ENCODE measurements at regions not wholly inside any gene's neighbourhood (a gene's known extent, or its start where the extent isn't known, plus 50 kb on each side); places are given as distances from the start of the nearest gene placed in this dataset.

DNA sequence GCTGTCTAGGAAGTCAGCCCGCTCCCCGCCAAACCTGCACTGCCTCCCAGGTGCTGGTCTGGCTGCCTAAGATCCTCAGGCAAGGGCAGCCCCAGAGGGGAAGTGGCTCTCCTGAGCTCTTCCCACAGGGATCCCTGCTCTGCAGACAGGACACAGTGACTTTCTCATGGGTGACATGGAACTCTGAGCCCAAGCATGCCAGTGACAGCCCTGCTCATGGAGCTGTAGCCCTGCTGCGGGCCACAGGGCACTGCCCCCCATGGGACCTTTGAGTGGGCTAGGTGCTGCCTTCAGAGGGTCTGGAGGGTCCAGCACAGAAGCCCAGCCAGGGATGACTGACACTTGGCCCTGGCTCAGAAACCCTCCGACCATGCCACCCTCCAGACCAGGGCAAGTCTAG, 109.1 kb downstream of the TUBA3C start:
- H3K4me3 ChIP-seq (ENCODE audit: low read depth, low read length), result no peak overlapping the region
- TF ChIP-seq, protein P1, sequence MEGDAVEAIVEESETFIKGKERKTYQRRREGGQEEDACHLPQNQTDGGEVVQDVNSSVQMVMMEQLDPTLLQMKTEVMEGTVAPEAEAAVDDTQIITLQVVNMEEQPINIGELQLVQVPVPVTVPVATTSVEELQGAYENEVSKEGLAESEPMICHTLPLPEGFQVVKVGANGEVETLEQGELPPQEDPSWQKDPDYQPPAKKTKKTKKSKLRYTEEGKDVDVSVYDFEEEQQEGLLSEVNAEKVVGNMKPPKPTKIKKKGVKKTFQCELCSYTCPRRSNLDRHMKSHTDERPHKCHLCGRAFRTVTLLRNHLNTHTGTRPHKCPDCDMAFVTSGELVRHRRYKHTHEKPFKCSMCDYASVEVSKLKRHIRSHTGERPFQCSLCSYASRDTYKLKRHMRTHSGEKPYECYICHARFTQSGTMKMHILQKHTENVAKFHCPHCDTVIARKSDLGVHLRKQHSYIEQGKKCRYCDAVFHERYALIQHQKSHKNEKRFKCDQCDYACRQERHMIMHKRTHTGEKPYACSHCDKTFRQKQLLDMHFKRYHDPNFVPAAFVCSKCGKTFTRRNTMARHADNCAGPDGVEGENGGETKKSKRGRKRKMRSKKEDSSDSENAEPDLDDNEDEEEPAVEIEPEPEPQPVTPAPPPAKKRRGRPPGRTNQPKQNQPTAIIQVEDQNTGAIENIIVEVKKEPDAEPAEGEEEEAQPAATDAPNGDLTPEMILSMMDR (IDR thresholded peaks at IDR 0.05; ENCODE audit: insufficient read depth, low read depth, low read length, missing control alignments), result no peak
- no peak for DNase-seq (ENCODE audit: low read depth)

DNA sequence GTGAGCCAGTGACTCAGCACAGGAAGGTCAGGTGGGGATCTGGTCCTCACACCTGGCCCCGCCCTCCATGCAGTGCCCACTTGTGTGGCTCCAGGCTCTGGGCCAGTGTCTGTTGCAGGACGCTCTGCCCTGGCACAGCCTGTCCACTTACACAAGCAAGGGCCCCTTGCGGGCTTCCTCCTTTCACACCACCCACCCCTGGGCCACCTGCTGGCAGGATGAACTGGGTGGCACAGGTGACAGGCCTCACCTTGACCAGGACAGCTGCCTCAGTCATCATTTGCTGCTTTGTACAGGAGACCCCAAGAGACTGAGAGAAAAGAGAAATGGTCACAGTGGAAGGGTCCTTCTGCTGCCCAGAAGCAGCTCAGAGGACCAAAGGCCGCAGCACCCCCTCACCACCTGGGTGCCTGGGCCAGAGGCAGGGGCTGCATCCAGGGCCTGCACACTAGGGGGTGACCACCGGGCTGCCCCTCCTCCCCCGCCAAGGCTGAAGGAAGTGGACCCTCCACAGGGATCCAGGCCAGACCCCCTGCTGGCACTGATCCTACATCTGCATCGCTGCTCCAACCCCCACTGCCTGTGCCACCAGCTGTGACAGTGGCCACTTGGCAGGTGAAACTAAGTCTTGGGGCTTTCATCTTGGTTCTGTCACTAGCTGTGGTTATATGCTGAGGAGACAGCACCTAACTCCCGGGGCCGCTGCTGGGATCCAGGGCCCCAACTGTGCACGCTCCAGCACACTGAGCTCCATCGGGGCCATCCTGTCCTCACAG, 110.3 kb downstream of the TUBA3C start:
- TF ChIP-seq, protein P1 (IDR thresholded peaks at IDR 0.05; ENCODE audit: insufficient read depth, low read depth, low read length, missing control alignments), result no peak
- DNase-seq (ENCODE audit: low read depth), result no peak
- H3K4me3 ChIP-seq (ENCODE audit: low read depth, low read length), result no peak overlapping the region

DNA sequence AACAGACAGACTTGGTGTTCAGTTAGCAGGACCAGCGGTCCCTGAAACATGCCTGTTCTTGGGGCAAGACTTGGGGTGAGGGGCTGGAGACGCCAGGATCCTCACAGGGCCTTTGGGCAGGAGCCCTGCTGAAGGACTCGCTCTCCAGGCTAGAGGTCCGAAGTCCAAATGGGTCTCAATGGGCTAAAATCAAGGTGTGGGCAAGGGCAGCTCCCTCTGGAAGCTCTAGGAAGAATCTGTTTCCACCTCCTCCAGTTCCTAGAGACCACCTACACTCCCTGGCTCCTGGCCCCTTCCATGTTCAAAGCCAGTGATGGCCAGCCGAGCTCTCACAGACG, 111.3 kb downstream of the TUBA3C start:
- TF ChIP-seq, protein P1 (IDR thresholded peaks at IDR 0.05; ENCODE audit: insufficient read depth, low read depth, low read length, missing control alignments), result no peak
- DNase-seq (ENCODE audit: low read depth), result no peak
- H3K4me3 ChIP-seq (ENCODE audit: low read depth, low read length), result no peak overlapping the region

DNA sequence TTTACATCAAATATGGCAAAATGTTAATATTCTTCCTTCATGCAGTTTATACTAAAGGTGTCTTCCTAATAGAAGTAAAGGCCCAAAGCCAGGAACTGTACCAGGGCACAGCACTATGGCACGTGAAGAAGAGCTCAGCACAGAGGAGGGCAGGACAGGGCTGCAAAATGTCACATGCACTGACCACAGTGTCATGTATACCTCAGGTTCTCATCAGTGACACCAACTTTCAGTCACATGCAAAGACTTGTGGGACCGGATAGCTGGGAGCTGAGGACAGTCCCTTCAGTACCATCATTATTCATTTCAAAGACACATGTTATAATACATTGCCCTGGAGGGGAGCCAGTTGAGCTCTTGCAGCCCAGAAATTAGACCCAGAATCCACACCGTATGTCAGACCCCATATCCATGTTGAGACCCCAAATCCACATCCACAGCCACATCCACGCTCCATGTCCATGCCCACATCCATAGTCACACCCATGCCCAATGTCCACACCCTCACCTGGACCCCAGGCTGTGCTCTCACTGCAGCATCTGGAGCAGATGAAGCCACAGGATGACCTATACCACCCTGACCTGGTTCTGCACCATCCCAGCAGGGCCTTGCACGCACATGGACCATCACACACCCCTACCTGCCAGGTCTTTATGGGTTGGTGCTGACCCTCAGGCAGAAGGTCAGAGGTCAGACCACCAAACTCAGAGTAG, 111.8 kb downstream of the TUBA3C start:
- DNase-seq (ENCODE audit: low read depth), result no peak
- TF ChIP-seq, protein P1 (IDR thresholded peaks at IDR 0.05; ENCODE audit: insufficient read depth, low read depth, low read length, missing control alignments), result no peak
- H3K4me3 ChIP-seq (ENCODE audit: low read depth, low read length), result no peak overlapping the region

DNA sequence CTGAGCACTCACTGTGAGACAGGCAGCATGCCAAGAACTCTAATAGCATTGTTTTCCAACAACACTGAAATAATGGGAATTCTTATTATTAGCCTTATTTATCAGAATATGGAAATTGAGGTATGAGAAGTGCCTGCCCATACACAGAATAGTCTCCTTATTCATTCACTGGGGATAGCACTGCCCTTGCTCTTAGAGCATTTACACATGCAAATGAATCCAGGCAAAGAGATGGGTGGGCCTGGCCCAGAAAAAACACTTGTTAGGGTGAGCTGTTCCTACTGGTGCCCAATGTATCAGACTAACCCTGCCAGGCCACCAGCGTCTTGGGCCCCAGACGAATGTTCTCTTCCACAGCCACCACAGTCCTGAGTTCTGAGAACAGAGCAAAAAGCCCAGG, 112.9 kb downstream of the TUBA3C start:
- no peak overlapping the region for H3K4me3 ChIP-seq (ENCODE audit: low read depth, low read length)
- TF ChIP-seq, protein P1 (IDR thresholded peaks at IDR 0.05; ENCODE audit: insufficient read depth, low read depth, low read length, missing control alignments), result no peak
- DNase-seq (ENCODE audit: low read depth), result no peak

DNA sequence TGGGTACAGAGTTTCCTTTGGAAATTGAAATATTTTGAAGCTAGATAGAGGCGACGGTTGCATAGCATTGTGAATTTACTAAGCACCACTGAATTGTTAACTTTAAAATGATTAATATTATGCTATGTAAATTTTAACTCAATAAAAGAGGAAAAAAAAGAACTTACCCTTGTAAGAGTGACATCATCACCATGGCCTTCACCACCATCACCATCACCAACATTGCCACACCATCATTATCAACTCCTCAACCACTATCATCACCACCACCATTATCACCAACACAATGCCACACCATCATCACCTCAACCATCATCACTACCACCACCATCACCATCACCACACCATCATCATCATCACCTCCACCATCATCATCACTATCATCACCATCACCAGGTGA, 113.9 kb downstream of the TUBA3C start:
- DNase-seq (ENCODE audit: low read depth), result no peak
- H3K4me3 ChIP-seq (ENCODE audit: low read depth, low read length), result no peak overlapping the region
- TF ChIP-seq, protein P1 (IDR thresholded peaks at IDR 0.05; ENCODE audit: insufficient read depth, low read depth, low read length, missing control alignments), result no peak
